Rectal smooth muscle tissue (tissue), 1 donor: ENCODE measurements at regions not wholly inside any gene's neighbourhood (a gene's known extent, or its start where the extent isn't known, plus 50 kb on each side); places are given as distances from the start of the nearest gene placed in this dataset.

Experiments used
- H3K27ac ChIP-seq: one replicate; pipeline ENCODE4 v1.7.0; 2013; ENCODE audit warnings: low read depth, low read length, inconsistent platforms
- H3K27me3 ChIP-seq: one replicate; pipeline ENCODE4 v1.7.0; 2013; ENCODE audit warnings: low read length; ENCODE audit not compliant: control insufficient read depth, insufficient read depth
- H3K36me3 ChIP-seq: one replicate; pipeline ENCODE4 v1.7.0; 2013; ENCODE audit warnings: low read length; ENCODE audit not compliant: control insufficient read depth, insufficient read depth
- H3K4me1 ChIP-seq: one replicate; pipeline ENCODE4 v1.7.0; 2013; ENCODE audit warnings: low read length; ENCODE audit not compliant: control insufficient read depth, insufficient read depth
- H3K4me3 ChIP-seq: one replicate; pipeline ENCODE4 v1.7.0; 2013; ENCODE audit warnings: low read length
- H3K9ac ChIP-seq: one replicate; pipeline ENCODE4 v1.7.0; 2013; ENCODE audit warnings: low read length

GRCh38 chr2:128984855-128985254 lies 666.2 kb upstream of the HS6ST1 start:
- H3K9ac ChIP-seq = no peak overlapping the region
- no peak overlapping the region for H3K4me3 ChIP-seq
- no peaks in the 10 kb centered on the region for H3K4me1 ChIP-seq
- no peaks in the 10 kb centered on the region for H3K36me3 ChIP-seq
- no peaks in the 10 kb centered on the region for H3K27me3 ChIP-seq
- H3K27ac ChIP-seq = no peak overlapping the region

GRCh38 chr2:128986026-128986715 lies 667.5 kb upstream of the HS6ST1 start:
- Histone ChIP-seq H3K4me1 (no peaks in the 10 kb centered on the region), H3K4me3 (no peak overlapping the region), H3K27me3 (no peaks in the 10 kb centered on the region), H3K36me3 (no peaks in the 10 kb centered on the region), H3K9ac (no peak overlapping the region), H3K27ac (no peak overlapping the region)

DNA sequence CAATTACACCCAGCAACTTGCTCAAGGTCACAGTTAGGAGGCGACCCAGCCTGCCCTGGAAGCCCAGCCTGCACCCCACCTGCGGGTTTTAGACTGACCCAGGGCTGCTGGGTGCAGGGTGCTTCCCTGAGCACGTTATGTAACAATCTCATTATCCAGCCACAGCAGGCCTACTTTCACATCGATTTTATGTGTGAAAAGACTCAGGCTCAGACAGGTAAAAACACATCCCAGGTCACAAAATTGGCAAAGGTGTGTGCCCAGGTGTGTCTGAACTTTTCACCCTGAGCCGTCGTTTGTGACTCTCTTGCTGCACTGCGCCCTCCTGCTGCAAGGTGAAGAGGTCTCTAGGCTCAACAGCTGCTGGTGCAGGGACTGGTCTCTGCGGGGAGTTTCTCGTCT lies 668.2 kb upstream of the HS6ST1 start:
- Histone ChIP-seq H3K27me3 (no peaks in the 10 kb centered on the region), H3K4me1 (no peaks in the 10 kb centered on the region), H3K4me3 (no peak overlapping the region), H3K36me3 (no peaks in the 10 kb centered on the region), H3K9ac (no peak overlapping the region), H3K27ac (no peak overlapping the region)

DNA sequence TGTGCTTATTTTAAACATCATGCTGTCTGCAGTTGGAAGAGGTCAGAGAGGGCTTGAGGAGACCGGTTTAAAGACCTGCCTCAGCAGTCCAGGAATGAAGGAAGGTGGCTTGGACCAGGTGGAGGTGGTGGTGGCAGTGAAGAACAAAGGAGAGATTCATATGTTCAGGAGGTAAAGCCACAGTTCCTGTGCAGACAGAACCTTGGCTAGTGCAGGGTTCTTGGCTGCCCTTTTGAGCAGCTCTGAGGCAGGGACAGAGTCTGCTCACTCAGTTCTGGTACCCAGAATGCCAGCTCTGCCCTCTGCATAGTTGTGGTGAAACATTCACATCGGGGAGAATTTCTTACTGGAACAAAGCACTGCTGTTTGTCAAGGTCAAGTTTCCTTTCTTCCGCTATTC lies 669.7 kb upstream of the HS6ST1 start:
- Histone ChIP-seq H3K36me3 (no peaks in the 10 kb centered on the region), H3K27ac (no peak overlapping the region), H3K4me1 (no peaks in the 10 kb centered on the region), H3K4me3 (no peak overlapping the region), H3K27me3 (no peaks in the 10 kb centered on the region), H3K9ac (no peak overlapping the region)

GRCh38 chr2:128988967-128989366 lies 670.3 kb upstream of the HS6ST1 start:
- Histone ChIP-seq H3K27me3 (no peaks in the 10 kb centered on the region), H3K9ac (no peak overlapping the region), H3K4me3 (no peak overlapping the region), H3K4me1 (no peaks in the 10 kb centered on the region), H3K36me3 (no peaks in the 10 kb centered on the region), H3K27ac (no peak overlapping the region)

DNA sequence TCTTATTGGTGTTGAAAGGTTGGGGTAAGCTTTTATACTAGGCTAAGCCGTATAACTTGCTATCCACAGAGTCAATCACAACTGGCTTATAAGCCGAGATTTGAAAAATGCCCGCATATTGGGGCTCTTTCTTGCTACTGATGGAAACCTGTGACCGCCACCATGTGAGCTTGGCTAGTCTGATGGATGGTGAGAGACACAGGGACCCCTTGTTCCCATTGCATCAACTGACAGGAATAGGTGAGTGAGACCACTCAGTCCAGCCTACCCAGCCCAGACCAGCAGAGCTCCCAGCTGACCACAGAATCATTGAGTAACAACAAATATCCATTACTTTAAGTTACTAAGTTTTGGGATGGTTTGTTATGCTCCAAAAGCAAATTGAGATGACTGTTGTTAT lies 676.4 kb upstream of the HS6ST1 start:
- Histone ChIP-seq H3K27ac (no peak overlapping the region), H3K4me1 (no peaks in the 10 kb centered on the region)

GRCh38 chr2:128996078-128996477 lies 677.4 kb upstream of the HS6ST1 start:
- H3K4me1 ChIP-seq = no peaks in the 10 kb centered on the region
- no peaks in the 10 kb centered on the region for H3K27me3 ChIP-seq
- H3K36me3 ChIP-seq = no peaks in the 10 kb centered on the region
- H3K9ac ChIP-seq = no peak overlapping the region
- no peak overlapping the region for H3K4me3 ChIP-seq
- H3K27ac ChIP-seq = no peak overlapping the region

More for the DNA sequence above, 676.4 kb upstream of the HS6ST1 start:
- Histone ChIP-seq H3K36me3 (no peaks in the 10 kb centered on the region), H3K4me3 (no peak overlapping the region), H3K27me3 (no peaks in the 10 kb centered on the region), H3K9ac (no peak overlapping the region)

DNA sequence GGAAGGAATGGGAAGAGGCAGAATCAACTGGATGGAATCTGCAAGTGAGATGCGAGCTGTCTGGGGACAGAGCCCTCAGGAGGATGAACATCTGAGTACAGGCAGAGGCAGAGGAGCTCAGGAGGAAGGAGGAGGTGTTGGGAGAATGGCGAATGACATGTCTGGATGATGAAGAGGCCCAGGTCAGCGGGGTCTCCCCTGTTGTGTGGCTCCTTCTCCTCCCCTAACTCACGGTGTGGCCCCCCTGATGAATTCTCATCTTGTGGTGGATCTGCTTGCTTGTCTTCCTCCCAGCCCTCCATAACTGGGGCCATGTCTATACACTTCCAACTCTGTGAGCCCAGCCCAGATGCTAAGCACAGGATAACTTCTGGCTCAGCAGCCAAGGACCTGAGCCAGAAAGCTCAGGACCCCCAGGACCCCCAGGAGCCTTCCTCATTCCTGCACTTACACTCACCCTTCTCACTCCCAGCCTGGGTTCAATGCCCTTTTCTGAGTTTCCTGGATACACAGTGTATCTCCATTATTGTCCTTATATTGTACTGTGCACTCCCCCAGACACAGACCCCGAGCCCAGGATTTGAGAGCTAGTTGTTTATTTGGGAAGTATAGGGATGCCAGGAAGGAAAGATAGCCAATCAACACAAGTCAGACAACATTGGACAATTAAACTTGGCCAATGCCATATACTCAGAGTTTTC lies 678.6 kb upstream of the HS6ST1 start:
- no peak overlapping the region for H3K9ac ChIP-seq
- no peaks in the 10 kb centered on the region for H3K36me3 ChIP-seq
- H3K4me3 ChIP-seq = no peak overlapping the region
- no peaks in the 10 kb centered on the region for H3K4me1 ChIP-seq
- H3K27ac ChIP-seq = no peak overlapping the region
- H3K27me3 ChIP-seq = no peaks in the 10 kb centered on the region

DNA sequence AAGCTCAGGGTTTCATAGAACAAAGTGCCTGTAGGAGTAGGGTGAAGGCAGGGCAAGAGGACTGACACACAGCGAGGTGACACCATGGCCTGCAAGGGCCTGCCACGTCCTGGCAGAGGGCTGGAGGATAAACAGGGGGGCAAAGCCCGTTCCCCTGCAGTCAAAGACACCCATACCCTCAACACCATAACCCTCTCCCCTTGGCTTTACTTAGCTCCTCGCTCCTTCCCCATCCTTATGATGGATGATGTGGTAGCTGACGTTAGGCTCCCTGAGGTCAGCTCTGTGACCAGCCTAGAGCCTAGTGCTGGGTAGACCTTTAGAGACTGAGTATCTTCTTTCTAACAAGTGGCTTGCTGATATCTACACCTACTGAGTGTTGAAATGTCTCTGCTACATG lies 683.3 kb upstream of the HS6ST1 start:
- Histone ChIP-seq H3K4me1 (no peaks in the 10 kb centered on the region), H3K9ac (no peak overlapping the region)

DNA sequence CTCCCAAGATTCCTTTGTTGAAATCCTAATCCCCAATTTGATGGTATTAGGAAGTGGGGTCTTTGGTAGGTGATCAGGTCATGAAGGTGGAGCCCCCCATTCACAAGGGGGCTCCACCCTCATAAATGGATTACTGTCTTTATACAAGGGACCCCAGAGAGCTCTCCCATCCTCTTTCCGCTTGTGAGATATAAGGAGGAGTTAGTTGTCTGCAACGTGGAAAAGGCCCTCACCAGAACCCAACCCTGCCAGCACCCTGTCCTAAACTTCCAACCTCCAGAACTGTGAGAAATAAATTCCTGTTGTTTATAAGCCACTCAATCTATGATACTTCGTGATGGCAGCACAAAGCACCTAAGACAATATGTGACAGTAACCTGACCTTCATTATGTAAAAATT lies 684.1 kb upstream of the HS6ST1 start:
- no peak overlapping the region for H3K27ac ChIP-seq
- H3K9ac ChIP-seq = no peak overlapping the region
- no peaks in the 10 kb centered on the region for H3K36me3 ChIP-seq
- H3K4me3 ChIP-seq = no peak overlapping the region
- no peaks in the 10 kb centered on the region for H3K27me3 ChIP-seq
- H3K4me1 ChIP-seq = no peaks in the 10 kb centered on the region

More for the DNA sequence above, 683.3 kb upstream of the HS6ST1 start:
- Histone ChIP-seq H3K27me3 (no peaks in the 10 kb centered on the region), H3K27ac (no peak overlapping the region), H3K36me3 (no peaks in the 10 kb centered on the region), H3K4me3 (no peak overlapping the region)

DNA sequence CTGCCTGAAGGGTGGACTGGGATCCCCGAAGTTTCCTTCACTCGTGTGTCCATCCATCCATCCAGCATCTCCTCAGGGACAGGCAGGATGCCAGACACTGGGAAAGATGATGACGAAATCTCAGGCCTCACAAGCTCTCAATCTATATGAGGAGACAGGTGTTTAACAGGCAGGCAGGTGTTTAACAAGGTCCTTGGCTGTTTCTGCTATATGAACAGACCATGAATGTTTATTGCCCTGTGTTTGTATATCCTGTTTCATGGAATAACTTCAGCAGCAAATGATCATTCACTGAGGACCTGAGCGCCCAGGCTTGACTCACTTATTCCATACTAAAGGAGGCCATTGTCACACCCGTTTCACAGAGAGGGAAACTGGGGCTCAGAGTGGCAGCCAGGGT lies 685.8 kb upstream of the HS6ST1 start:
- Histone ChIP-seq H3K9ac (no peak overlapping the region), H3K4me3 (no peak overlapping the region), H3K27ac (no peak overlapping the region), H3K4me1 (no peaks in the 10 kb centered on the region), H3K36me3 (no peaks in the 10 kb centered on the region), H3K27me3 (no peaks in the 10 kb centered on the region)

- Histone ChIP-seq H3K9ac (no peak overlapping the region), H3K36me3 (no peaks in the 10 kb centered on the region), H3K4me3 (no peak overlapping the region), H3K27me3 (no peaks in the 10 kb centered on the region), H3K27ac (no peak overlapping the region), H3K4me1 (no peaks in the 10 kb centered on the region)
Observed at GRCh38 chr2:129004940-129005490, 686.3 kb upstream of the HS6ST1 start.
